CD4-positive, alpha-beta T cell treated with Interleukin-12 subunit alpha and Interleukin-12 subunit beta, for 1 hour (primary cell): ENCODE measurements at regions not wholly inside any gene's neighbourhood (a gene's known extent, or its start where the extent isn't known, plus 50 kb on each side); places are given as distances from the start of the nearest gene placed in this dataset.
A peak's percentile ranks its signal among the peaks of the same experiment; 100 is the strongest.

Experiments
- DNase-seq: peaks from one replicate; pipeline ENCODE4 v3.0.0-alpha.2; 2020

DNA sequence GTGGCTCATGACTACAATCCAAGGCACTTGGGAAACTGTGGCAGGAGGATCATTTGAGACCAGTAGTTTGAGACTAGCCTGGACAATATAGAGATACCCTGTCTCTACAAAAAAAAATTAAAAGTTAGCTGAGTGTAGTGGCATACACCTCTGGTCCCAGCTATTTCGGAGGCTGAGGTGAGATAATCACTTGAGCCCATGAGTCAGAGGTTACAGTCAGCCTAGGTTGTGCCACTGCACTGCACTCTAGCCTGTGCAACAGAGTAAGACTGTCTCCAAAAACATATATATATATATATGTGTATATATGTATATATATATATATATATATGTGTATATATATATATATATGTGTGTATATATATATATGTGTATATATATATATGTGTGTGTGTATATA is 890.8 kb downstream of the NLGN4Y start:
- DNase-seq, result no peak

DNA sequence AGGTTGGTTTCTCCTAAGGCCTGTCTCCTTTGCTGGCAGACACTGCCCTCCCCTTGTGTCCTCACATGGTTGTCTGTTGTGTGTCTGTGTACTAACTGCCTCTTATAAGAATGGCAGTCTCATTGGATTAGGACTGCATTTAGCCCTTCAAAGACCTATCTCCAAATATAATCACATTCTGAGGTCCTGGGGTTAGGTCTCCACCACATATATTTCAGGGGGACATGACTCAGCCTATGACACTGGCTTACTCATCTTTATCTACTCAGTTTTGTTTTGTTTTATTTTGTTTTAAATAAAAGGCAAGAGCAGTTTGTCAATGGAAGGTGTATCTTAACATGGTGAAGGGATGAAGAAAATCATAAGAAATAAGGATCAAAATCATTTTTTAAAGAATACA is 894.3 kb downstream of the NLGN4Y start:
- DNase-seq, result no peak

GRCh38 chrY:15424665-15425132 is 900.4 kb downstream of the NLGN4Y start:
- peak; percentile 42 for DNase-seq

- no peak for DNase-seq
Observed at GRCh38 chrY:15440021-15440695, 915.8 kb downstream of the NLGN4Y start.

DNA sequence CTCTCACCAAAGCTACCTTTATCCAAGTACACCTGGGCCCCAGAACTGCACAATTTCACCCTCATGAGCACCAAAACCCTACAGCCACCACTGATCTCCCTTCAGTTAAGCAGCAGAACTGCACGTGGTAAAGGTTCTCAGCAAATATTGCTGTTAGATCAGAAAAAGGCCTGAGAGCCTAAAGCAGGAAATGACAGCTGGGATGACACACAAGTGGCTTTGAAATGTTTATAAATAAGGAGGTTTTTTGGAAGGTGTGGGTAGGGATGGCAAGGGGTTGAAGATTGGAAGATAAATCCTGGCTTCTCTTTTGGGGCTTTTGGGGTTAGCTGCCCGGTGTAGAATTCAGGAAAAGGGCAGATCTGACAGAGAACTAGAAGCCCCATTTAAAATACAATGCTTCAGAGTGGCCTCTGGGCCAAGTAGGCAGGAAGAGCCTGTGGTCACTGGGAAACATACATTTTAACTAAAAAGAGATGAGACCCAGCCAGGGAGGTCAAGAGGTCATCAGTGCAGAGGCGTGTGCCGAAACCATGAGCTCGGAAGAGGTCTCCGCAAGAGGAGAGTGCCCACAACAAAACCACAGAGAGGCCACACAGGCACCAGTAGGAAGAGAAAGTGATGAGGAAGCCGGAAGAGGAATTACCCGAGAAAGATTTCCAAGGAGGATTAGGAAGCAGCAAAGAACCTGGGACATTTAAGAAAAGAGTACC is 916.5 kb downstream of the NLGN4Y start:
- DNase-seq, result no peak

DNA sequence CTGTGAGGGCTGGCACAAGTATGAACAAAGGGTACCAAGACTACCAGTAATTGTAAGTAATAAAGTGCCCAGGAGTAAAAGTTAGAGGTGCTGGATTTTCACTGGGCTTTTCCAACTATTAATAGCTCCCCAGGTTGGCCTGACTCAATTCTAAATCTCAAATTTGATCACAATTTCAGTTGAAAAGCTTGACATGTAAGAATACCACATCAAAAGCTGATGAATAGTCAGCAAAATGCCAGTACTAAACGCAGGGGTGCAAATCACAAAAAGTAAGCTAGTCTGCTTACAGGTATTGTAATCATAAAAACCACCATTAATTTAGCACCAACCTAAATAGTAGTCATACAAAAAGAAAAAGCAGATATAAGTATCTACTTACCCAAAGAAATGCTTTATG is 917.5 kb downstream of the NLGN4Y start:
- no peak for DNase-seq

GRCh38 chrY:15445871-15446270 is 921.5 kb downstream of the NLGN4Y start:
- no peak for DNase-seq

- no peak for DNase-seq
Observed at GRCh38 chrY:15446861-15447260, 922.5 kb downstream of the NLGN4Y start.

GRCh38 chrY:15447959-15448358 is 923.6 kb downstream of the NLGN4Y start:
- DNase-seq, result no peak

- DNase-seq, result no peak
Observed at GRCh38 chrY:15455133-15455937, 931.0 kb downstream of the NLGN4Y start.

DNA sequence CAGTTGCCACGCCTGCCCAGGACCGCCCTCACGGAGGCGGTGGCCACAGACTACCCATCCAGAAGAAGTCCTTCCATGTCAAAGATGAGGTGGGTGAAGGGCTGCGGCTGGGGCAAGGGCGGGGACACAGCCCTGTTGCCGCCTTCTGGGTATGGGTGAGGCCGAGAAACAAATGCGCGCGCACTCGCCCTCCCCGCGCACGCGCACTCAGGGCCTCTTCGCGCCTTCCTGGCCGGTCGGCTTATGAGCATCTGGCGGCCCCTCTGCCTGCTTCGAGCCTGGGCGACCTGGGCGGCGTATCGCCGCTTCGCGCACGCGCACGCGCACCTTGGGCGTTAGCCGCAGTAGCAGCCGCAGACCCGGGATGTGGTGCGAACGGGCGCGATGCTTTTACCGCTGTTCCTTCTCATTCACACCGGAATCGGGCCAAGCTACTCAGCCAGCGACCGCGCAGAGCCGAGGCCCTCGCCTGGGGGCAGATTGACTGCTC is 931.7 kb downstream of the NLGN4Y start:
- peak; percentile 89 for DNase-seq

DNA sequence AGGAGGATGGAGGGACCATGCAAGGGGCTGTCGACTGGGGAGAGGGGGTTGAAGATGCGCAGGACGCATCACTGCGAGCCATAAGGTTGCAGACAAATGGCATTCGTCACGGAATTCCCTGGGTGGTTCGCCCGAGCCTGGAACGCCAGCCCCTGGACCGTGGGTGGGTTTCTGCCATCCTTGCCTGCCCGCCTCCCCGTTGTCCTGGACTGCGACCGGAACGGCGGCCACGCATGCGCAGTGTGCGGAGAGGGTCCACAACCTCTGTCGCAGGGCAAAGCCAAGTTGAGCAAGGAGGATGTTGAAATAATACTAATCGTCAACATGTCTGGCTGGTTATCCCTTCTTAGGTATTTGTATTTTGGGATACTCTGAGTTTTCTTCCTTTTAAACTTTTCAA is 932.2 kb downstream of the NLGN4Y start:
- peak; percentile 7 for DNase-seq

DNA sequence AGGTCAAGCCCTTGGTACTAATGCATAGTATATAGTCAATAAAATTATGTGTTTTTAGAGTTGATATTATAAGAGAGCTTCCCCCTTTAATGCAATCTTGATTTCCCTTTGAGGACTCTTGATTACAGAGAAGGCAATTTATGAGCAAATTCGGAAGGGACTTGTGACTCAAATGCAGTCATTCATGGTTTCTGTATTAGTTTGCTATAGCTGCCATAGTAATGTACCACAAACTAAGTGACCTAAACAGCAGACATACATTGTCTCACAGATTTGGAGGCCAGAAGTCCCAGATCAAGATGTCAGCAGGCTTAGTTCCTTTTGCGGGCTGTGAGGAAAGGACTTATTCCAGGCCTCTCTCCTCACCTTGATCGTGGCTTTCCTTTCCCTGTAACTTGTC is 933.4 kb downstream of the NLGN4Y start:
- DNase-seq, result no peak

DNA sequence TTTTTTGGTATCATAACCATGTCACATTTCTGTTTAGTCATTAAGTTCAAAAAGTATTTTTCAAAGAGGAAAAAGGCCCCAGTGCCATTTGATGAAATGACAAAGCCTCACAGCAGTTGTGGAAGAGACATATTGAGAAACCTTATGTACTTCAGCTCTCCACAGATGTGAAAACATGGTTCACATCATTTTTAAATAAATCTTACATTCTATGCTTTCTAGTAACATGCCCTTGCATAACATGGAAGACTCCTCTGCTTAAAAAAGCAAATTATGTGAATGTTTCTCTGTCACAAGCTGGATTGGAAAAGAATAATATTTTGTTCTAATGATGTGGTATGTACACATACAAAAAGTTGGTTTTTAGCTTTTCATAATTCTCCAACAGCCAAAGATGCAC is 934.1 kb downstream of the NLGN4Y start:
- DNase-seq, result no peak

DNA sequence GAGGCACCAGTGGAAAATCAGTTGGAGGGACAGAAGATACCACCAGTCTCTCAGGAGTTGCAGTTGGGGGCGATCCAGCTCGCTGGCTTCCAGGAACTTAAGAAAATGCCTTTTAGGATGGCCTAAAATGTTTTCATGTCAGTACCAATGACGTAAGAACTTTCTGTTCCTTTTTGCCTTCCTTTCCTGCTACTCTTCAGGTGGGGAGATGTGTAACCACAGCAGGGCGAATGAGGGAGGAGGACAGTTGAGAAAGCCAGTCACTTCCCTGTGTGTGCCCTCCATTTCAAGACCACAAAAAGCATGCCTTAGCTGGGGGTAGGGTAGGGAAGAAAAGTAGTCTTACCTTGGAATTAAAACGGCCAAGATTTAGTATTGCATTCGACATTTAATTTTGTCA is 941.6 kb downstream of the NLGN4Y start:
- no peak for DNase-seq

DNA sequence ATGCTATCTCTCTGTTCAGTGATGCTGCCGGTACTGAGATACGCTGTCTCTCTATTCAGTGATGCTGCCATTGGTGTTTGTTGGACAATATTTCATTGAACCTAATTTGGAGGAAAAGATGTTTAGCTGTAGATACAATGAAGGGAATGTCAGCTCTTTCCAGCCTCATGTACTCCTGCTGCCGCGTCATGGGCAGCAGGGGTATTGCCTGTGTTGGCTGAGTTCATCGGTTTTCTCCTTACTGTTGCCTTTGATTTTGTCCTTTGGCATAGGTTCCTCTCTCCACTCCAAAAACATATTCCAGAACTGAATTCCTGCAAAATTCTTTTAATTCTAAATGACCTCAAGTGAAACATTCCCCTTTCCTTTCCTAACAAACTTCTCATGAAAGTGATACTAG is 942.6 kb downstream of the NLGN4Y start:
- DNase-seq, result no peak

- DNase-seq, result no peak
Observed at GRCh38 chrY:15468091-15468490, 943.8 kb downstream of the NLGN4Y start.

DNA sequence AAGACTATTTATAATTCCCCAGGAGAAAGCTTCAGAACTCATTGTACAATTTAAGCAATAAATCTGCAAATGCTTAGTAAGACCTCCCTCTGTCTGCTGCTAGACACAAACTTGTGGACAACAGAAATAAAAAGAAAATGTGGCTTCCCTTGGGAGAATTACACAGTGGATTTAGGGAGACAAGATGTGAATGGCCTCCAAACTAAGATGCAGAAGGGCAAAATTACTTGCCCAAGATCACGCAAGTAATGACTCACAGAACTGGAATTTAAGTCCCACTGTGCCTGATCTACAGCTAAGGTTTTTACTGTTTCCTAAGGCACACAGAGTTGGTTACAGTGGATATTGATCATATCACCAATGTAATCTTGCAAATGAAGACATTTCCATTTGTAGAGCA is 947.0 kb downstream of the NLGN4Y start:
- DNase-seq, result no peak

- no peak for DNase-seq
Observed at GRCh38 chrY:15478348-15478963, 954.1 kb downstream of the NLGN4Y start.

GRCh38 chrY:15500536-15500935 is 976.2 kb downstream of the NLGN4Y start:
- no peak for DNase-seq

GRCh38 chrY:15501181-15501580 is 976.9 kb downstream of the NLGN4Y start:
- no peak for DNase-seq

DNA sequence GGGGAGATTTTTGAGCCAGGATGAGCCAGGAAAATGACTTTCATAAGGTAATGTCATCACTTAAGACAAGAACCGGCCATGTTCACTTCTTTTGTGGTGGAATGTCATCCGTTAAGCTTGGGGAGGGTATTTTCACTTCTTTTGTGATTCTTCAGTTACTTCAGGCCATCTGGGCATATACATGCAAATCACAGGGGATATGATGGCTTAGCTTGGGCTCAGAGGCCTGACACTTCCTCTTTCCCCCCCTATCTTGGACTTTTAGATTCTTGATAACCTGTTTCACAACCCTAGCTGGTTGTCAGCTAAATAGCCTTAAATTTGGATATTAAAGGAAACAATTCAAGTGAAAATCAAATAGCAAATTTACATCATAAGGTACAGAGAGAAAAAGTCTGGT is 986.0 kb downstream of the NLGN4Y start:
- DNase-seq, result no peak

- no peak for DNase-seq
Observed at GRCh38 chrY:15510984-15511650, 986.8 kb downstream of the NLGN4Y start.
